HCT116 (cell line): ENCODE measurements at regions not wholly inside any gene's neighbourhood (a gene's known extent, or its start where the extent isn't known, plus 50 kb on each side); places are given as distances from the start of the nearest gene placed in this dataset.

Source experiments
- CEBPB ChIP-seq: IDR thresholded peaks from 2 replicates; pipeline ENCODE4 v1.6.1; 2012; ENCODE audit warnings: low read depth
- EZH2 ChIP-seq: fragments of 200-600 bp; sonication (generic); IDR thresholded peaks from 2 replicates; pipeline ENCODE4 v1.6.1; 2017; ENCODE audit warnings: antibody characterized with exemption, mixed run types
- EZH2phosphoT487 ChIP-seq: fragments of 200-600 bp; IDR thresholded peaks from 2 replicates; pipeline ENCODE4 v1.6.1; 2018; ENCODE audit warnings: antibody characterized with exemption, borderline replicate concordance
- POLR2A ChIP-seq: IDR thresholded peaks from 2 replicates; pipeline ENCODE4 v1.7.0; 2011; ENCODE audit warnings: borderline replicate concordance; ENCODE audit not compliant: insufficient read depth, insufficient read length; ENCODE audit errors: extremely low read depth
- SIN3A ChIP-seq: IDR thresholded peaks from 2 replicates; pipeline ENCODE4 v1.6.1; 2012; ENCODE audit warnings: low read depth
- ZFX ChIP-seq: fragments of 450-650 bp; IDR thresholded peaks from 2 replicates; pipeline ENCODE4 v1.6.1; 2017
- ZNF274 ChIP-seq: fragments of 200-500 bp; sonication (Bioruptor generic); IDR thresholded peaks from 2 replicates; pipeline ENCODE4 v1.6.1; 2014; ENCODE audit warnings: mild to moderate bottlenecking, low read depth, low read length, inconsistent platforms
- TF ChIP-seq, protein P1 (sequence below), 3 experiments: fragments of 200-600 bp in 1 of 3; sonication (generic) in 1 of 3; IDR thresholded peaks in 2 of 3; conservative IDR thresholded peaks in 1 of 3; 2 replicates each; pipeline ENCODE4 v1.5.1; 2012 to 2017; ENCODE audit warnings: low read depth in 2 of 3, low read length in 2 of 3, antibody characterized with exemption in 1 of 3, borderline replicate concordance in 1 of 3, control low read depth in 1 of 3, mild to moderate bottlenecking in 1 of 3, mixed read lengths in 1 of 3, mixed run types in 1 of 3, moderate library complexity in 1 of 3; ENCODE audit not compliant: insufficient read depth in 1 of 3
- TF ChIP-seq, protein P2 (sequence below): IDR thresholded peaks from 2 replicates; pipeline ENCODE4 v1.6.1; 2012
- TF ChIP-seq, protein P3 (sequence below): IDR thresholded peaks from 2 replicates; pipeline ENCODE4 v1.6.1; 2012; ENCODE audit warnings: low read depth

DNA sequence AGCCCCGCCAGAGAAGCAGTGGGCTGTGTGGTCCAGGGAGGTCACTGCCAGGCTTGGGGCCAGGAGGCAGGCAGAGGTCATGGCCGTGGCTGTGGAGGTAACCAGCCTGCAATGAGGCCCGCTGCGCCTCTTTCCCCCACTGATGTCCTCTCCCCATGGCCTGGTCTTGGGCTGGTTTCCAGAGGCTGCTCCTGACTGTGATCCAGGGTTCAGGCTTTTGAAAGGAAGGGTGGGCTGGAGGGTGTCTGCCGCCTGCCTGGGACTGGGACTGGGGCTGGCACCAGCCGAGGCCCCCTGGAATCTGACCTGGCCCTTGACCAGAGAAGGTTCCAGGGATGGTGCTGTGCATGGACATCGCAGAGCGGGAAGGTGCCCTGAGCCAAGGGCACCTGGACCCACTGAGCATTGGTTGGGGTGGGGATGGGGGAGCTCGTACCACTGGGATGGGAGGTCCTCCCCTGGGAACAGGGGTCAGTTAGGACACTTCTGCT, 59.6 kb upstream of the THY1 start:
- TF ChIP-seq, protein P1, sequence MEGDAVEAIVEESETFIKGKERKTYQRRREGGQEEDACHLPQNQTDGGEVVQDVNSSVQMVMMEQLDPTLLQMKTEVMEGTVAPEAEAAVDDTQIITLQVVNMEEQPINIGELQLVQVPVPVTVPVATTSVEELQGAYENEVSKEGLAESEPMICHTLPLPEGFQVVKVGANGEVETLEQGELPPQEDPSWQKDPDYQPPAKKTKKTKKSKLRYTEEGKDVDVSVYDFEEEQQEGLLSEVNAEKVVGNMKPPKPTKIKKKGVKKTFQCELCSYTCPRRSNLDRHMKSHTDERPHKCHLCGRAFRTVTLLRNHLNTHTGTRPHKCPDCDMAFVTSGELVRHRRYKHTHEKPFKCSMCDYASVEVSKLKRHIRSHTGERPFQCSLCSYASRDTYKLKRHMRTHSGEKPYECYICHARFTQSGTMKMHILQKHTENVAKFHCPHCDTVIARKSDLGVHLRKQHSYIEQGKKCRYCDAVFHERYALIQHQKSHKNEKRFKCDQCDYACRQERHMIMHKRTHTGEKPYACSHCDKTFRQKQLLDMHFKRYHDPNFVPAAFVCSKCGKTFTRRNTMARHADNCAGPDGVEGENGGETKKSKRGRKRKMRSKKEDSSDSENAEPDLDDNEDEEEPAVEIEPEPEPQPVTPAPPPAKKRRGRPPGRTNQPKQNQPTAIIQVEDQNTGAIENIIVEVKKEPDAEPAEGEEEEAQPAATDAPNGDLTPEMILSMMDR (IDR thresholded peaks at IDR 0.05 in 2 of 3, conservative IDR thresholded peaks at IDR 0.05 in 1 of 3; ENCODE audit: borderline replicate concordance in 1 of 3, insufficient read depth in 1 of 3, low read depth in 2 of 3, low read length in 2 of 3) = no peak
- no peak for TF ChIP-seq EZH2phosphoT487
- TF ChIP-seq, protein P2, sequence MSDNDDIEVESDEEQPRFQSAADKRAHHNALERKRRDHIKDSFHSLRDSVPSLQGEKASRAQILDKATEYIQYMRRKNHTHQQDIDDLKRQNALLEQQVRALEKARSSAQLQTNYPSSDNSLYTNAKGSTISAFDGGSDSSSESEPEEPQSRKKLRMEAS = no peak
- no peak for TF ChIP-seq ZFX
- no peak for TF ChIP-seq POLR2A
- TF ChIP-seq, protein P3, sequence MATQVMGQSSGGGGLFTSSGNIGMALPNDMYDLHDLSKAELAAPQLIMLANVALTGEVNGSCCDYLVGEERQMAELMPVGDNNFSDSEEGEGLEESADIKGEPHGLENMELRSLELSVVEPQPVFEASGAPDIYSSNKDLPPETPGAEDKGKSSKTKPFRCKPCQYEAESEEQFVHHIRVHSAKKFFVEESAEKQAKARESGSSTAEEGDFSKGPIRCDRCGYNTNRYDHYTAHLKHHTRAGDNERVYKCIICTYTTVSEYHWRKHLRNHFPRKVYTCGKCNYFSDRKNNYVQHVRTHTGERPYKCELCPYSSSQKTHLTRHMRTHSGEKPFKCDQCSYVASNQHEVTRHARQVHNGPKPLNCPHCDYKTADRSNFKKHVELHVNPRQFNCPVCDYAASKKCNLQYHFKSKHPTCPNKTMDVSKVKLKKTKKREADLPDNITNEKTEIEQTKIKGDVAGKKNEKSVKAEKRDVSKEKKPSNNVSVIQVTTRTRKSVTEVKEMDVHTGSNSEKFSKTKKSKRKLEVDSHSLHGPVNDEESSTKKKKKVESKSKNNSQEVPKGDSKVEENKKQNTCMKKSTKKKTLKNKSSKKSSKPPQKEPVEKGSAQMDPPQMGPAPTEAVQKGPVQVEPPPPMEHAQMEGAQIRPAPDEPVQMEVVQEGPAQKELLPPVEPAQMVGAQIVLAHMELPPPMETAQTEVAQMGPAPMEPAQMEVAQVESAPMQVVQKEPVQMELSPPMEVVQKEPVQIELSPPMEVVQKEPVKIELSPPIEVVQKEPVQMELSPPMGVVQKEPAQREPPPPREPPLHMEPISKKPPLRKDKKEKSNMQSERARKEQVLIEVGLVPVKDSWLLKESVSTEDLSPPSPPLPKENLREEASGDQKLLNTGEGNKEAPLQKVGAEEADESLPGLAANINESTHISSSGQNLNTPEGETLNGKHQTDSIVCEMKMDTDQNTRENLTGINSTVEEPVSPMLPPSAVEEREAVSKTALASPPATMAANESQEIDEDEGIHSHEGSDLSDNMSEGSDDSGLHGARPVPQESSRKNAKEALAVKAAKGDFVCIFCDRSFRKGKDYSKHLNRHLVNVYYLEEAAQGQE = no peak
- TF ChIP-seq ZNF274 = no peak
- TF ChIP-seq SIN3A = no peak
- no peak for TF ChIP-seq CEBPB
- TF ChIP-seq EZH2 = no peak
